ENCODE measurements at regions not wholly inside any gene's neighbourhood (a gene's known extent, or its start where the extent isn't known, plus 50 kb on each side); places are given as distances from the start of the nearest gene placed in this dataset.

GRCh38 chr10:28211759-28212158 lies 91.1 kb downstream of the MPP7 start:
- H3K9me3 Mint-ChIP-seq (ENCODE audit: low read depth): no peaks in the 10 kb centered on the region
- TF ChIP-seq, protein P1, sequence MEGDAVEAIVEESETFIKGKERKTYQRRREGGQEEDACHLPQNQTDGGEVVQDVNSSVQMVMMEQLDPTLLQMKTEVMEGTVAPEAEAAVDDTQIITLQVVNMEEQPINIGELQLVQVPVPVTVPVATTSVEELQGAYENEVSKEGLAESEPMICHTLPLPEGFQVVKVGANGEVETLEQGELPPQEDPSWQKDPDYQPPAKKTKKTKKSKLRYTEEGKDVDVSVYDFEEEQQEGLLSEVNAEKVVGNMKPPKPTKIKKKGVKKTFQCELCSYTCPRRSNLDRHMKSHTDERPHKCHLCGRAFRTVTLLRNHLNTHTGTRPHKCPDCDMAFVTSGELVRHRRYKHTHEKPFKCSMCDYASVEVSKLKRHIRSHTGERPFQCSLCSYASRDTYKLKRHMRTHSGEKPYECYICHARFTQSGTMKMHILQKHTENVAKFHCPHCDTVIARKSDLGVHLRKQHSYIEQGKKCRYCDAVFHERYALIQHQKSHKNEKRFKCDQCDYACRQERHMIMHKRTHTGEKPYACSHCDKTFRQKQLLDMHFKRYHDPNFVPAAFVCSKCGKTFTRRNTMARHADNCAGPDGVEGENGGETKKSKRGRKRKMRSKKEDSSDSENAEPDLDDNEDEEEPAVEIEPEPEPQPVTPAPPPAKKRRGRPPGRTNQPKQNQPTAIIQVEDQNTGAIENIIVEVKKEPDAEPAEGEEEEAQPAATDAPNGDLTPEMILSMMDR (IDR thresholded peaks at IDR 0.05; ENCODE audit: unreplicated experiment): no peak
- DNase-seq (ENCODE audit: low spot score, unreplicated experiment): no peak
- H3K27me3 Mint-ChIP-seq: no peaks in the 10 kb centered on the region
- no peak overlapping the region for H3K4me3 Mint-ChIP-seq (ENCODE audit: low read depth)
- H3K27ac Mint-ChIP-seq: no peak overlapping the region
- H3K36me3 Mint-ChIP-seq (ENCODE audit: insufficient read depth): peaks cover 5% of the 10 kb centered on the region
- H3K4me1 Mint-ChIP-seq (ENCODE audit: low read depth): peaks cover 21% of the 10 kb centered on the region

GRCh38 chr10:28207799-28208198 lies 95.1 kb downstream of the MPP7 start:
- no peaks in the 10 kb centered on the region for H3K27me3 Mint-ChIP-seq
- TF ChIP-seq, protein P1 (IDR thresholded peaks at IDR 0.05; ENCODE audit: unreplicated experiment): no peak
- H3K4me1 Mint-ChIP-seq (ENCODE audit: low read depth): peaks cover 3% of the 10 kb centered on the region
- peaks cover 5% of the 10 kb centered on the region for H3K36me3 Mint-ChIP-seq (ENCODE audit: insufficient read depth)
- H3K27ac Mint-ChIP-seq: no peak overlapping the region
- DNase-seq (ENCODE audit: low spot score, unreplicated experiment): no peak
- no peaks in the 10 kb centered on the region for H3K9me3 Mint-ChIP-seq (ENCODE audit: low read depth)
- H3K4me3 Mint-ChIP-seq (ENCODE audit: low read depth): no peak overlapping the region

DNA sequence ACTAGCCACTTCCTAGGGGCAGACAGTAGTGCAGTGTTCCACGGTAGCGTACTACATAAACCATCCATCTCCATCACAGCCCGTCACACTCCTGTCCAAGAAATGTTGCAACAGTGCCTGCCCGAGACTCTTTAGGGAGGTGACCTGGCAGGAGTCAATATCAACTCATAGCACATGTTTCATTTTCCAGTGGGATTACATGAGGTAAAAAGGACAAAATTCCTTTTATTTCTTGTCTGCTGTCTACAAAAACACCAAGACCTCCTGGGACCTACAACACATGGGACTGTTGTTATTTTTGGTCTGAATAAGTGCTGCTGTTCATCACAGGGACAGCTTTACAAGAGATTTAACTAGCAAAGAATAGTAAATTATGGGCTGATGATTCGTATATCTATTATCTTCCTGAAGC lies 99.9 kb downstream of the MPP7 start:
- no peak overlapping the region for H3K27ac Mint-ChIP-seq
- H3K4me1 Mint-ChIP-seq (ENCODE audit: low read depth): no peaks in the 10 kb centered on the region
- no peaks in the 10 kb centered on the region for H3K9me3 Mint-ChIP-seq (ENCODE audit: low read depth)
- TF ChIP-seq, protein P1 (IDR thresholded peaks at IDR 0.05; ENCODE audit: unreplicated experiment): no peak
- DNase-seq (ENCODE audit: low spot score, unreplicated experiment): no peak
- no peak overlapping the region for H3K4me3 Mint-ChIP-seq (ENCODE audit: low read depth)
- peaks cover 4% of the 10 kb centered on the region for H3K36me3 Mint-ChIP-seq (ENCODE audit: insufficient read depth)
- no peaks in the 10 kb centered on the region for H3K27me3 Mint-ChIP-seq

GRCh38 chr10:28201410-28202400 lies 101.2 kb downstream of the MPP7 start:
- TF ChIP-seq, protein P1 (IDR thresholded peaks at IDR 0.05; ENCODE audit: unreplicated experiment): no peak
- no peak for DNase-seq (ENCODE audit: low spot score, unreplicated experiment)
- no peaks in the 10 kb centered on the region for H3K27me3 Mint-ChIP-seq
- no peak overlapping the region for H3K4me3 Mint-ChIP-seq (ENCODE audit: low read depth)
- H3K4me1 Mint-ChIP-seq (ENCODE audit: low read depth): no peaks in the 10 kb centered on the region
- H3K36me3 Mint-ChIP-seq (ENCODE audit: insufficient read depth): peaks cover 4% of the 10 kb centered on the region
- no peaks in the 10 kb centered on the region for H3K9me3 Mint-ChIP-seq (ENCODE audit: low read depth)
- H3K27ac Mint-ChIP-seq: no peak overlapping the region

DNA sequence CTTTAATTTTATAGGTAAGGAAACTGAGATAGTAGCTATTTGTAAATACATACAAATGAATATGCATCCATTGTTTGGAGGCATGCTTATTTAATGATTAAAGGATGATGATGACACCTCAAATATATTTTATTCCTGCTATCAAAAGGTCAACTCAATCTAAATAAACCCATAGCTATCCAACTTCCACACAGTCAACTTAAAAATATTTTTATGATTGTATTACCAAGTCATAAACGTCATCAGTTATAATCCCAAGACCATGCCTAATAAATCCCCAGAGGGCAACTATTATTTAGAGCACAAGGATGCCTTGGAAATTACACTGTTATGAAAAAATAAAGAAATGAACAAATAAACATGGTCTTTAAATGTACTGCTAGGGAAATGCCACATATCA lies 102.1 kb downstream of the MPP7 start:
- Mint-ChIP-seq H3K27ac (no peak overlapping the region), H3K9me3 (ENCODE audit: low read depth) (no peaks in the 10 kb centered on the region), H3K27me3 (no peaks in the 10 kb centered on the region), H3K36me3 (ENCODE audit: insufficient read depth) (peaks cover 3% of the 10 kb centered on the region), H3K4me1 (ENCODE audit: low read depth) (no peaks in the 10 kb centered on the region), H3K4me3 (ENCODE audit: low read depth) (no peak overlapping the region)
- DNase-seq (ENCODE audit: low spot score, unreplicated experiment): no peak
- TF ChIP-seq, protein P1 (IDR thresholded peaks at IDR 0.05; ENCODE audit: unreplicated experiment): no peak

All from progenitor cell of endocrine pancreas (in vitro differentiated cells).